ENCODE measurements at regions not wholly inside any gene's neighbourhood (a gene's known extent, or its start where the extent isn't known, plus 50 kb on each side); places are given as distances from the start of the nearest gene placed in this dataset.
"Not testable (repeated sequence)": the region's sequence is repeated elsewhere in the genome, so short reads cannot be mapped to it uniquely, and the experiment has no call there.

GRCh38 chrX:8105531-8105930, 65.5 kb downstream of the VCX2 start:
- no peak for DNase-seq

GRCh38 chrX:8103655-8104054, 67.4 kb downstream of the VCX2 start:
- DNase-seq: no peak

- DNase-seq: no peak
Measured at GRCh38 chrX:8091510-8091909, 79.6 kb downstream of the VCX2 start.

- no peak for DNase-seq
Measured at GRCh38 chrX:8090906-8091305, 80.2 kb downstream of the VCX2 start.

DNA sequence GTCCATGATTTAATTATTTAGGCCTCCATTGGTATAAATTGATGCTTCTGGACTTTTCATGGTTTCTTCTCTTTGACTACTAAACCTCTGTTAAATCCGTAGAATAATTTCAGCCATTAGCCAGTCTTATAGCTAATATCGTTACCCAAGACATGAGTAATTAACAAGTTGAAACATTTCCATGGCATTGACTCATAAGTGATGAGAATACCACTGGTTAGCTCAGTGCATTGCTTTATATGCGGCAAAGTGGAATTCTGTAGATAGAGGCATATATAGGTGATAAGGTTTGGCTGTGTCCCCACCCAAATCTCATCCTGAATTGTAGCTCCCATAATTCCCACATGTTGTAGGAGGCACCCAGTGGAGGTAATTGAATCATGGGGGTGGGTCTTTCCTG, 80.6 kb downstream of the VCX2 start:
- DNase-seq: no peak

GRCh38 chrX:8089141-8089540, 81.9 kb downstream of the VCX2 start:
- no peak for DNase-seq

GRCh38 chrX:8084006-8084405, 87.1 kb downstream of the VCX2 start:
- DNase-seq: no peak

DNA sequence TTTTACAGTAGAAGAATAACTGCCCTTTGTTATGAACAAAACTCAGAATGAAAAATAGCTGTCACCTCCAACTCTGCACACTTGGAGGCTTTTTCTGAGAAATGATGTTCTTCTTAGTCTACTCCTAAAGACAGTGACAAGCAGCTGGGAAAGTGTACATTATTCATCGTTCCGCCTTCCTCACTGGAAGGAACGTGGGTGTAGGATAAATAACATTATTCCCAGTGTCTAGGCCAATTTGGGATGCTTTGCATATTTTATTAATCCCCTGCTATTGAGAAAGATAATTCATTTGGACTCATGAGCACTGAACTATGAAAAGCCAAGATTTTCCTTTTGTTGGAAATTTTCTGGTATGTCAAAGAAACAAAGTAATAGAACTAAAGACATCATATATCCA, 87.8 kb downstream of the VCX2 start:
- DNase-seq: no peak

DNA sequence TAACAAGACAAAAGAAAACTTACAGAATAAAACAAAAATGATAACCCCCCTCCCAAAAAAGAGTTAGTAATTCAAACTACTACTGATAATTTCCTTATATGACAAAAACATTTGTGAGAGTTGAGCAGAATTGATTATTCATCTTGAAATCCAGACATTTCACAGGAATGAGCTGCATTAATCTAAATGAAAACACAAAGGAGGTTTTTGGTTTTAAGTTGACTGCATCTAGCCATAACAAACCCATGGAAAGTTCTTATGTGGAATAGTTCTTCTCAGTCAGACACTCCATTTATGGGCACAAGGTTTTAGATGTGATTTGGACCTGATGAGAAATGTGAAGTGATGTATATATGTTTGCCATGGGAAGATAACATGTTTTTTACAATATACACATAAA, 95.4 kb downstream of the VCX2 start:
- DNase-seq: no peak

GRCh38 chrX:8067754-8068462, 103.2 kb downstream of the VCX2 start:
- DNase-seq: no peak

DNA sequence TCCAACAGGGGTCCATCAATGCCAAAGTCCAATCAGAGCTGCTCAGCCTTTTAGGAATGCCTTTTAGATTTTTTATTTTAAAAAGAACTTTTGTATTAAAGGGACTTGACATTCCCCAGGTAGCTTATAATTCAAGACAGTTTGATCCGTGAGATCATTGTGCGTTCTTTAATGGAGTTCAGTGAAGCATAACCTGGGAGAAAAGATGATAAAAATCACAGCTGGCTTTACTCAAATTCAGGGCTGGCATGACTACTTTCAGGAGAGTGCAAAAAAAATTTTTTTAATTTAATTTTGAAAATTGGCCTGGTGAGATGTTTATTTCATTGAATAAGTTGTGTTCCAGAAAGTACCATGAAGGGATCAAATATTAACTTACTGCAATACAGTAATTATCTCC, 118.2 kb downstream of the VCX2 start:
- DNase-seq: no peak

DNA sequence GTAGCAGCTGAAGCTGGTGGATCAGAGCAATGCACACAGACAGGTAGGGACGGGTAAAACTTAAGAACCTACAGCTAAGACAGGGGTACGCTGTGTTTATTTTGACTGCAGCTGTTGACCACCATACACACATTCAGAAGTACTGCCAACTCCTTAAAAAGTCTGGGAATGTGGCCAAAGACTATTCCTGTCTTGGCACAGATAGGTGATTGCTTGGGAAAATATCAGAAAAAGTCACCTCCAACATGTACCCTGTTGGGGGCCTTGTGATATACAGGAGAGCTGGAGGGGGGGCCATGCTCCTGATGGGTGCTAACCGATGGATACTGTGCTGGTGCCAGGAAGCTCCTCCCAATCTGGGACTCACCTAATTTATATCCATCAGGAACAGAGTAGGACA, 121.2 kb downstream of the VCX2 start:
- DNase-seq: no peak

GRCh38 chrX:8048466-8048865, 121.3 kb upstream of the PNPLA4 start:
- no peak for DNase-seq

GRCh38 chrX:8044947-8045346, 117.7 kb upstream of the PNPLA4 start:
- DNase-seq: no peak

GRCh38 chrX:8043546-8043945, 116.3 kb upstream of the PNPLA4 start:
- DNase-seq: no peak

DNA sequence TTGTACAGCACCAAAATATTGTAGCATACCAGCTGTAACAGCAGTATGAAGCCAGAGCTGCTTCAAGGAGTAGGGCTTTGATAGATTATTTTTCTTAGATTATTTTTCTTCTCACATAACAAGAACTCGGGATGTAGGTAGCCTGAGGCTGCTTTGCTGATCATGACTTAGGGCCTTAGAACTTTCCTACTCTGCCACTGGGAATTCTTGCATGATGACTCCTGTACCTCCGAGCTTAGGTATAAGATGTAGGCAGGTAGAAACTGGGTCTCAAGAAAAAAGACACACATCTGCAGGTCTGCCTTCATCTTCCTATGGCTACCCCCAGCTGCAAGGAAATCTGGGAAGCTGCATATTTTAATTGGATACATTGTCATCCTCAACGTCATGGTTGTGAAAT, 115.9 kb upstream of the PNPLA4 start:
- no peak for DNase-seq

- DNase-seq: no peak
Measured at GRCh38 chrX:8042304-8042703, 115.1 kb upstream of the PNPLA4 start.

- DNase-seq: not testable (repeated sequence)
Measured at GRCh38 chrX:8039711-8040110, 112.5 kb upstream of the PNPLA4 start.

GRCh38 chrX:8037593-8038348, 110.6 kb upstream of the PNPLA4 start:
- peak; percentile 0 to 13 (median 8) for DNase-seq

- no peak for DNase-seq
Measured at GRCh38 chrX:8036914-8037313, 109.7 kb upstream of the PNPLA4 start.

DNA sequence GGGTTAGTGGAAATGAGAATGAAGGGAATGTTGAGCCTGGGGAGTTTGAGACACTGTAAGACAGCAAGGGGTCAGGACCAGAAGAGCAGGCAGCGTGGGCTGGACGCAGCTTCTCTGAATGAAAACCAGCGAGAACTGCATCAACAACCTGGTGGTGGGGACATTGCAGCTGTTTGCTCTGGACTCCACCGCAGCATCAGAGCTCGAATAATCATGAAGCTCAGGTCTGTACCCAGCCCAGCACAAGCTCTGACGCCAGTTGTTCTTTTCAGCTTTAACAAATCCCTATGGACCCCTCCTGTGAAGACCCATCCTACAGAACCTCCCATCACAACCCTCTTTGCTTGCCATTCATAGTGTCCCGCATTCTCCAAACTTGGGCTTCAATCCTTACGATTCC, 106.8 kb upstream of the PNPLA4 start:
- DNase-seq: no peak

- no peak for DNase-seq
Measured at GRCh38 chrX:8033175-8033574, 106.0 kb upstream of the PNPLA4 start.

- DNase-seq: no peak
Measured at GRCh38 chrX:8030361-8030760, 103.1 kb upstream of the PNPLA4 start.

DNA sequence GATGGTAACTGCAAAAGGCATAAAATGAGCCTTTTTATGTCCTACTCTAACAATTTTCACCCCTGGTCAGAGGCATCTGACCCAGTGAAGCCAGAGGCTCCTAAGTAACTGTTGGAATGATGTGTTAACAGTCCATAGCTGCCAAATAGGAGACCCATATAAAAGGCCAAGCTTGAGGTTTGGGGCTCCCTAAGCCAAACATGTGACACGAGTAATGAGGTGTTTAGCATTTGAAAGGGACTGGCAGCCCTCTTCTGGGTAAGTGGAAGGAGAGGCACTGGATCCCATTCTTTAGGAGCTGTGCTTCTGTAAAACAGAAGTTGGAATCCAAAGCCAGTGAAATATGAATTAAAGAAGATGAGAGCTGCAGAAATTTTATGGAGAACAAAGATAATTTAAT, 100.6 kb upstream of the PNPLA4 start:
- no peak for DNase-seq

- DNase-seq: no peak
Measured at GRCh38 chrX:8025705-8026104, 98.5 kb upstream of the PNPLA4 start.

Measured in suppressor macrophage (primary cell).